GM18519 (cell line): ENCODE measurements at regions not wholly inside any gene's neighbourhood (a gene's known extent, or its start where the extent isn't known, plus 50 kb on each side); places are given as distances from the start of the nearest gene placed in this dataset.

Source experiments
- ATAC-seq: cut with Tn5 transposase; IDR thresholded peaks from one replicate; pipeline ENCODE4 v1.9.1; 2021; ENCODE audit warnings: mild to moderate bottlenecking, moderate library complexity; ENCODE audit not compliant: unreplicated experiment, low FRiP score

- ATAC-seq: no peak
These were observed 1089.3 kb downstream of the EFNB2 start for GRCh38 chr13:105446197-105446596.

- ATAC-seq: no peak
These were observed 1089.7 kb downstream of the EFNB2 start for GRCh38 chr13:105445796-105446195.

- ATAC-seq: no peak
These were observed 1092.3 kb downstream of the EFNB2 start for GRCh38 chr13:105442949-105443699.

GRCh38 chr13:105442040-105442439, 1093.4 kb downstream of the EFNB2 start:
- no peak for ATAC-seq

- no peak for ATAC-seq
These were observed 1094.3 kb downstream of the EFNB2 start for GRCh38 chr13:105441051-105441750.

GRCh38 chr13:105436943-105437342, 1098.5 kb downstream of the EFNB2 start:
- ATAC-seq: no peak

- no peak for ATAC-seq
These were observed 1103.0 kb downstream of the EFNB2 start for GRCh38 chr13:105432438-105432837.

- no peak for ATAC-seq
These were observed 1106.7 kb downstream of the EFNB2 start for GRCh38 chr13:105428811-105429210.

- no peak for ATAC-seq
These were observed 1109.0 kb downstream of the EFNB2 start for GRCh38 chr13:105426441-105426840.

GRCh38 chr13:105414639-105415038, 1120.8 kb downstream of the EFNB2 start:
- ATAC-seq: no peak

- ATAC-seq: no peak
These were observed 1123.3 kb downstream of the EFNB2 start for GRCh38 chr13:105412171-105412570.

GRCh38 chr13:105410602-105411001, 1124.9 kb downstream of the EFNB2 start:
- ATAC-seq: no peak

GRCh38 chr13:105406551-105406950, 1128.9 kb downstream of the EFNB2 start:
- ATAC-seq: no peak

- ATAC-seq: no peak
These were observed 1132.4 kb downstream of the EFNB2 start for GRCh38 chr13:105403086-105403485.

- ATAC-seq: no peak
These were observed 1140.4 kb downstream of the EFNB2 start for GRCh38 chr13:105395041-105395440.

GRCh38 chr13:105389373-105389772, 1146.1 kb downstream of the EFNB2 start:
- ATAC-seq: no peak

GRCh38 chr13:105377452-105377851, 1158.0 kb downstream of the EFNB2 start:
- no peak for ATAC-seq

- ATAC-seq: no peak
These were observed 1165.3 kb downstream of the EFNB2 start for GRCh38 chr13:105370011-105370650.

- ATAC-seq: no peak
These were observed 1166.7 kb downstream of the EFNB2 start for GRCh38 chr13:105368781-105369180.

GRCh38 chr13:105365831-105366230, 1169.6 kb downstream of the EFNB2 start:
- ATAC-seq: no peak

- ATAC-seq: no peak
These were observed 1170.4 kb downstream of the EFNB2 start for GRCh38 chr13:105365021-105365550.
